ENCODE measurements at regions not wholly inside any gene's neighbourhood (a gene's known extent, or its start where the extent isn't known, plus 50 kb on each side); places are given as distances from the start of the nearest gene placed in this dataset.
A peak's percentile ranks its signal among the peaks of the same experiment; 100 is the strongest.

GRCh38 chr3:55196495-55196894, 268.6 kb upstream of the LRTM1 start:
- Histone ChIP-seq H3K36me3 (ENCODE audit: insufficient read depth, low read length) (no peaks in the 10 kb centered on the region), H3K9me3 (ENCODE audit: insufficient read depth, low read depth, low read length) (no peaks in the 10 kb centered on the region), H3K9ac (ENCODE audit: low read depth, low read length) (no peak overlapping the region), H3K4me3 (ENCODE audit: low read length) (no peak overlapping the region), H3K27ac (ENCODE audit: low read depth, low read length) (no peak overlapping the region), H3K4me1 (ENCODE audit: insufficient read depth, low read length) (no peaks in the 10 kb centered on the region; the same call in none of the 2 replicates), H3K27me3 (ENCODE audit: insufficient read depth, low read length) (no peaks in the 10 kb centered on the region)
- 83% methylated on average over 1 of the region's 1 CpG for WGBS

- Histone ChIP-seq H3K27me3 (ENCODE audit: insufficient read depth, low read length) (no peaks in the 10 kb centered on the region), H3K4me1 (ENCODE audit: insufficient read depth, low read length) (peaks cover 9% of the 10 kb centered on the region; the same call in 1 of the 2 replicates)
- WGBS, result 96% methylated on average over 3 of the region's 3 CpGs
These were observed 266.5 kb upstream of the LRTM1 start for GRCh38 chr3:55194376-55194775.

DNA sequence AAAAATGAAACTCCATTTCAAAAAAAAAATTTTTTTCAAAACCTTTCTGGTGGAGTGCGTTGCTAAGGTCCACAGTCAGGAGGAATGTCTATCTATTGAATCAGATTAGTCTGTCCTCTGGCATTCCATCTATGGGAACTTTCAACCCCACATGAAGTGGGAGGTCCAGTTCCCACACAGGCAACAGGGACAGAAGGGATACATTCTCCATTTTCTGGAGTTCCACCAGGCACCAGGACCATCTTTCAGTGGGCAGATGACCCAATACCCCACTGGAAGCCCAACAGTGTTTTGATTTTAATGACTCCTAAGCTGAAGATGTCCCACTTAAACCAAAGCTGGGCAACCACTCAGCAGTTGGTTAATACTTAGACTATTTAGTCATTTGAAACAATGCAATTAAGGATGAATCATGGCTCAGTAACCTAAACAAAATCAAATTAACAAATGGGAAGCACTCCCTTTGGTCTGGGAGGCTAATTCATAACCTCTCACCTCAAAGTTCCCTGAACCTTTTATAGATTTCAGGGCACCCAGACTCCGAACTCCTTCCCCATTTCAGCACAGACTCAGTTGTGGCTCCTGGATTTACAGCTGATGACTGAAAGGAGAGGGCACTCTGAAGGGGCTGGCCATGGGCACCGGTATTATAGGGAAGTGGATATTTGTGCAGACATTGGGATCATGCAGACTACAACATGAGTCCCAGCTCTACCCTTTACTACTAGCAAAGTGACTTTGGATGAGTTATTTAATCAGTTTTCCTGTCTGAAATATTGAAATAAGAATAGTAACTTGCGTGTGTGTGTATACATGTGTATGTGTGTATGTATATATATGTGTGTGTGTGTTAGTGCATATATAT, 264.3 kb upstream of the LRTM1 start:
- WGBS, result 93% methylated on average over 3 of the region's 4 CpGs
- H3K4me1 ChIP-seq (ENCODE audit: insufficient read depth, low read length), result peaks cover 9% of the 10 kb centered on the region; the same call in 1 of the 2 replicates
- H3K27me3 ChIP-seq (ENCODE audit: insufficient read depth, low read length), result no peaks in the 10 kb centered on the region
- no peak overlapping the region for H3K4me3 ChIP-seq (ENCODE audit: low read length)
- H3K36me3 ChIP-seq (ENCODE audit: insufficient read depth, low read length), result no peaks in the 10 kb centered on the region
- no peaks in the 10 kb centered on the region for H3K9me3 ChIP-seq (ENCODE audit: insufficient read depth, low read depth, low read length)
- H3K9ac ChIP-seq (ENCODE audit: low read depth, low read length), result no peak overlapping the region
- H3K27ac ChIP-seq (ENCODE audit: low read depth, low read length), result no peak overlapping the region

More at GRCh38 chr3:55194376-55194775, 266.5 kb upstream of the LRTM1 start:
- no peak overlapping the region for H3K27ac ChIP-seq (ENCODE audit: low read depth, low read length)
- H3K9me3 ChIP-seq (ENCODE audit: insufficient read depth, low read depth, low read length), result no peaks in the 10 kb centered on the region
- no peak overlapping the region for H3K9ac ChIP-seq (ENCODE audit: low read depth, low read length)
- no peaks in the 10 kb centered on the region for H3K36me3 ChIP-seq (ENCODE audit: insufficient read depth, low read length)
- H3K4me3 ChIP-seq (ENCODE audit: low read length), result no peak overlapping the region

GRCh38 chr3:55190331-55190730, 262.5 kb upstream of the LRTM1 start:
- Histone ChIP-seq H3K4me1 (ENCODE audit: insufficient read depth, low read length) (peaks cover 9% of the 10 kb centered on the region; the same call in 1 of the 2 replicates), H3K36me3 (ENCODE audit: insufficient read depth, low read length) (no peaks in the 10 kb centered on the region), H3K9ac (ENCODE audit: low read depth, low read length) (no peak overlapping the region), H3K27me3 (ENCODE audit: insufficient read depth, low read length) (no peaks in the 10 kb centered on the region), H3K27ac (ENCODE audit: low read depth, low read length) (no peak overlapping the region; the same call in 1 of the 2 replicates), H3K4me3 (ENCODE audit: low read length) (no peak overlapping the region), H3K9me3 (ENCODE audit: insufficient read depth, low read depth, low read length) (no peaks in the 10 kb centered on the region)
- 74% methylated on average over 6 of the region's 6 CpGs for WGBS

- Histone ChIP-seq H3K36me3 (ENCODE audit: insufficient read depth, low read length) (no peaks in the 10 kb centered on the region), H3K9me3 (ENCODE audit: insufficient read depth, low read depth, low read length) (no peaks in the 10 kb centered on the region), H3K27me3 (ENCODE audit: insufficient read depth, low read length) (no peaks in the 10 kb centered on the region), H3K4me3 (ENCODE audit: low read length) (no peak overlapping the region), H3K27ac (ENCODE audit: low read depth, low read length) (peak overlapping the region; percentile 32; the same call in 1 of the 2 replicates), H3K9ac (ENCODE audit: low read depth, low read length) (no peak overlapping the region), H3K4me1 (ENCODE audit: insufficient read depth, low read length) (peaks cover 9% of the 10 kb centered on the region; the same call in 1 of the 2 replicates)
- 44% methylated on average over 5 of the region's 5 CpGs for WGBS
These were observed 261.5 kb upstream of the LRTM1 start for GRCh38 chr3:55189359-55189801.

DNA sequence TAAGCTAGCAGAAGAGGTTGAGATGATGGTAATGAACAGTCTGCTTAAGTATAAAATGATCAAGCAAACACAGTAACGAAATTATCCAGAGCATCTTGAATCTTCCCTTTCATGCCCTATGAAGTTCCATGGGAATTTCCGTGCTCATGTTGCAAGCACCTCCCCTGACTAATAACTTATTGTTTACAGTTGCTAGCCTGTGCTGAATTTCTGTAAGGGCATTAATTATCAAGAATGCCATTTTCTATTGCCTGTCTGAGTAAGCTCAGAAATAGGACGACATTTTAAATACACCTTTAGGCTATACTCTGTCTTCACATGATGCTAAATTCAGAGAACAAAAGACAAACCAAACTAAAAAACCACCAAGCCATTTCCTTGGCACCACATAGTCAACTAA, 257.5 kb upstream of the LRTM1 start:
- peaks cover 9% of the 10 kb centered on the region; the same call in 1 of the 2 replicates for H3K4me1 ChIP-seq (ENCODE audit: insufficient read depth, low read length)
- no peaks in the 10 kb centered on the region for H3K27me3 ChIP-seq (ENCODE audit: insufficient read depth, low read length)
- no peaks in the 10 kb centered on the region for H3K9me3 ChIP-seq (ENCODE audit: insufficient read depth, low read depth, low read length)
- no peaks in the 10 kb centered on the region for H3K36me3 ChIP-seq (ENCODE audit: insufficient read depth, low read length)
- no peak overlapping the region for H3K27ac ChIP-seq (ENCODE audit: low read depth, low read length)
- 91% methylated on average over 3 of the region's 3 CpGs for WGBS
- H3K9ac ChIP-seq (ENCODE audit: low read depth, low read length), result no peak overlapping the region
- H3K4me3 ChIP-seq (ENCODE audit: low read length), result no peak overlapping the region

- Histone ChIP-seq H3K9me3 (ENCODE audit: insufficient read depth, low read depth, low read length) (no peaks in the 10 kb centered on the region), H3K4me3 (ENCODE audit: low read length) (no peak overlapping the region), H3K27ac (ENCODE audit: low read depth, low read length) (no peak overlapping the region), H3K36me3 (ENCODE audit: insufficient read depth, low read length) (no peaks in the 10 kb centered on the region), H3K4me1 (ENCODE audit: insufficient read depth, low read length) (no peaks in the 10 kb centered on the region), H3K9ac (ENCODE audit: low read depth, low read length) (no peak overlapping the region), H3K27me3 (ENCODE audit: insufficient read depth, low read length) (no peaks in the 10 kb centered on the region)
These were observed 255.3 kb upstream of the LRTM1 start for GRCh38 chr3:55183201-55183600.

- Histone ChIP-seq H3K4me1 (ENCODE audit: insufficient read depth, low read length) (no peaks in the 10 kb centered on the region), H3K27me3 (ENCODE audit: insufficient read depth, low read length) (no peaks in the 10 kb centered on the region), H3K4me3 (ENCODE audit: low read length) (no peak overlapping the region), H3K36me3 (ENCODE audit: insufficient read depth, low read length) (no peaks in the 10 kb centered on the region), H3K27ac (ENCODE audit: low read depth, low read length) (no peak overlapping the region), H3K9ac (ENCODE audit: low read depth, low read length) (no peak overlapping the region), H3K9me3 (ENCODE audit: insufficient read depth, low read depth, low read length) (no peaks in the 10 kb centered on the region)
- 21% methylated on average over 4 of the region's 6 CpGs for WGBS
These were observed 253.2 kb upstream of the LRTM1 start for GRCh38 chr3:55180936-55181535.

DNA sequence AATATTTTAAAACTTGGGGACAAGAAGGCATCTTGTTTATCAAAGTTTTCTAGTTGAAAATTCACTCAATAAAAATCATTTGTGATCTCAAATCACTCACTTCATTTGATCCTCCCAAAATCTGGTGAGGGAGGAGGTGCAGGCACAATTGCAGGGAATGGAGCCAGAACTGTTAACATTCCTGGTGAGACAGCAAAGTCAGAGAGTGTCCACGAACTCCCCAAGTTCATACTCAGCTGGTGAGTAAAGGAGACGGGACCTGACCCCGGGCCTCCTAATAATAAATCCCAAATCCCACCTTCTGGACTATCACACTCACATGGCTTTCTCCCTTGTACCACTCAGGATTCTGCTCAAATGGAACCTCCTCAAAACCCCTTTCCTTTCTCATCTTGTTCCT, 252.3 kb upstream of the LRTM1 start:
- no peak overlapping the region for H3K9ac ChIP-seq (ENCODE audit: low read depth, low read length)
- H3K4me1 ChIP-seq (ENCODE audit: insufficient read depth, low read length), result no peaks in the 10 kb centered on the region
- H3K9me3 ChIP-seq (ENCODE audit: insufficient read depth, low read depth, low read length), result no peaks in the 10 kb centered on the region
- no peaks in the 10 kb centered on the region for H3K36me3 ChIP-seq (ENCODE audit: insufficient read depth, low read length)
- H3K4me3 ChIP-seq (ENCODE audit: low read length), result no peak overlapping the region
- WGBS, result 92% methylated on average over 3 of the region's 3 CpGs
- no peaks in the 10 kb centered on the region for H3K27me3 ChIP-seq (ENCODE audit: insufficient read depth, low read length)
- no peak overlapping the region for H3K27ac ChIP-seq (ENCODE audit: low read depth, low read length)

DNA sequence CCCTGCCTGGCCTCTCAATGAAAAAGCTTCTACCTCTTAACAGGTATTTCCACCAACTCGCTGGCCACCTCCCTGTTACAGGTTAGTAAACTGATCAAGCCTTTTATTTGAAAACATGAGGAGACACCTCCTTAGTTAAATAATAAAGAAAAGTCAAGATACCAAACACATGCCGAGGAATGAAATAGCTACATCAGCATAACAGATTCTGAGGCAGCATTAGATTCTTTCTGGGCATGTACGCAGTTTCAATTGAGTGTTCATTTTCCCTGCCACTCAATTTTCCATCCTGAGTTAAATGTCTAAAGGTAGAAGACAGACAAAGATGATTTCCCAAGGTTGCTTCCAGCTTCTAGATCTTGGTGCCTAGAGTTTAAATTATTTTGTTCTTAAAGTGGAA, 250.5 kb upstream of the LRTM1 start:
- no peak overlapping the region for H3K27ac ChIP-seq (ENCODE audit: low read depth, low read length)
- no peak overlapping the region for H3K9ac ChIP-seq (ENCODE audit: low read depth, low read length)
- H3K4me3 ChIP-seq (ENCODE audit: low read length), result no peak overlapping the region
- WGBS, result 80% methylated on average over 3 of the region's 3 CpGs
- H3K4me1 ChIP-seq (ENCODE audit: insufficient read depth, low read length), result no peaks in the 10 kb centered on the region
- no peaks in the 10 kb centered on the region for H3K27me3 ChIP-seq (ENCODE audit: insufficient read depth, low read length)
- H3K9me3 ChIP-seq (ENCODE audit: insufficient read depth, low read depth, low read length), result no peaks in the 10 kb centered on the region
- no peaks in the 10 kb centered on the region for H3K36me3 ChIP-seq (ENCODE audit: insufficient read depth, low read length)

DNA sequence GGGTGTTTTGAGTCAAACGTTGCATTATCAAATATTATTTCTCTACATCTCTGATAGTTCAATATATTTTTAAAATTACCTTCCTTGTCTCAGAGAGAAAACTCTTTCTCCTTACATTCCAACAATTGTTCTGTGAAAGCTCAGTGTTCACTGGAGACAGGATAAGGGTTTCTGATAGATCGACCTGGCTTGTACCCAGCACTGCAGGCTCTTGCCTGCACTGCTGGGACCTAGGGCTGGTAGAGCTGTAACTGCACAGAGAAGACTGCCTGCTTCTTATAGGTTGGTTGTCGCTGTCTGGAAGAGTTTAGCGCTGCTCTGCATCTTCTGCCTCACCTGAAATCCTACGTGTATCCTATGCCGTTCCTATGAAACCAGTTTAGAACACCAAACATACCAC, 249.9 kb upstream of the LRTM1 start:
- no peak overlapping the region for H3K27ac ChIP-seq (ENCODE audit: low read depth, low read length)
- no peak overlapping the region for H3K4me3 ChIP-seq (ENCODE audit: low read length)
- no peaks in the 10 kb centered on the region for H3K9me3 ChIP-seq (ENCODE audit: insufficient read depth, low read depth, low read length)
- no peaks in the 10 kb centered on the region for H3K27me3 ChIP-seq (ENCODE audit: insufficient read depth, low read length)
- no peak overlapping the region for H3K9ac ChIP-seq (ENCODE audit: low read depth, low read length)
- WGBS, result 87% methylated on average over 6 of the region's 6 CpGs
- no peaks in the 10 kb centered on the region for H3K4me1 ChIP-seq (ENCODE audit: insufficient read depth, low read length)
- H3K36me3 ChIP-seq (ENCODE audit: insufficient read depth, low read length), result no peaks in the 10 kb centered on the region
